CD14-positive monocyte (primary cell): ENCODE measurements at regions not wholly inside any gene's neighbourhood (a gene's known extent, or its start where the extent isn't known, plus 50 kb on each side); places are given as distances from the start of the nearest gene placed in this dataset.

Experiments used
- DNase-seq, 3 donors: peaks; one replicate each; pipeline ENCODE4 v3.0.0-alpha.2; 2011 to 2022
- H2AFZ ChIP-seq: 2 replicates; pipeline ENCODE4 v1.6.0; 2012; ENCODE audit warnings: mild to moderate bottlenecking, low read depth, low read length, inconsistent platforms; ENCODE audit not compliant: insufficient read depth, poor library complexity, severe bottlenecking
- H3K27ac ChIP-seq, 2 donors: 1 replicate in 1 of 2; 2 replicates in 1 of 2; pipeline ENCODE4 v1.5.1; 2012 to 2013; ENCODE audit warnings: low read length in 2 of 2, control low read depth in 1 of 2, inconsistent platforms in 1 of 2, low read depth in 1 of 2, mild to moderate bottlenecking in 1 of 2
- H3K27me3 ChIP-seq, 2 donors: one replicate each; pipeline versions ENCODE4 v1.6.0 to v1.6.1; 2011 to 2013; ENCODE audit warnings: low read length in 2 of 2; ENCODE audit not compliant: control insufficient read depth in 2 of 2, insufficient read depth in 2 of 2
- H3K36me3 ChIP-seq, 2 donors: replicated peaks in 1 of 2; 1 replicate in 1 of 2; 2 replicates in 1 of 2; pipeline versions ENCODE4 v1.5.1 to v1.6.1; 2012 to 2013; ENCODE audit warnings: low read length in 2 of 2, control low read depth in 1 of 2, inconsistent platforms in 1 of 2, mild to moderate bottlenecking in 1 of 2; ENCODE audit not compliant: insufficient read depth in 2 of 2, control insufficient read depth in 1 of 2
- H3K4me1 ChIP-seq, 2 donors: 1 replicate in 1 of 2; 2 replicates in 1 of 2; pipeline versions ENCODE4 v1.5.1 to v1.6.1; 2012 to 2013; ENCODE audit warnings: low read length in 2 of 2, control low read depth in 1 of 2, inconsistent platforms in 1 of 2, mild to moderate bottlenecking in 1 of 2, moderate library complexity in 1 of 2; ENCODE audit not compliant: insufficient read depth in 2 of 2, control insufficient read depth in 1 of 2
- H3K4me2 ChIP-seq: replicated peaks from 2 replicates; pipeline ENCODE3; 2012; ENCODE audit warnings: low read length, moderate library complexity, mild to moderate bottlenecking; ENCODE audit not compliant: poor library complexity, severe bottlenecking; ENCODE audit errors: extremely low read depth
- H3K4me3 ChIP-seq, 3 experiments: fragments of 200-600 bp in 1 of 3; sonication (generic) in 1 of 3; replicated peaks in 1 of 3; 1 replicate in 2 of 3; 2 replicates in 1 of 3; pipeline ENCODE4 v1.5.1; 2011 to 2013; ENCODE audit warnings: low read length in 3 of 3, mild to moderate bottlenecking in 3 of 3, control low read depth in 2 of 3, low read depth in 2 of 3, inconsistent platforms in 1 of 3, moderate library complexity in 1 of 3
- H3K79me2 ChIP-seq: 2 replicates; pipeline ENCODE4 v1.6.0; 2012; ENCODE audit warnings: mild to moderate bottlenecking, control low read depth, inconsistent platforms, low read length, moderate library complexity; ENCODE audit not compliant: insufficient read depth
- H3K9ac ChIP-seq: 2 replicates; pipeline ENCODE4 v1.6.0; 2017; ENCODE audit warnings: low read length, mild to moderate bottlenecking; ENCODE audit not compliant: insufficient read depth, poor library complexity, severe bottlenecking
- H3K9me3 ChIP-seq, 2 donors: replicated peaks in 1 of 2; 1 replicate in 1 of 2; 2 replicates in 1 of 2; pipeline versions ENCODE4 v1.5.1 to v1.6.1; 2012 to 2013; ENCODE audit warnings: low read length in 2 of 2, control low read depth in 1 of 2; ENCODE audit not compliant: control insufficient read depth in 1 of 2, insufficient read depth in 1 of 2
- H4K20me1 ChIP-seq: 2 replicates; pipeline ENCODE4 v1.6.0; 2012; ENCODE audit warnings: mild to moderate bottlenecking, low read length, control low read depth, moderate library complexity; ENCODE audit not compliant: insufficient read depth
- H3K27ac Mint-ChIP-seq, 7 donors: one replicate each; pipeline ENCODE4 v1.8.0; 2020; ENCODE audit warnings: mild to moderate bottlenecking in 7 of 7, mixed read lengths in 7 of 7, moderate library complexity in 6 of 7, inconsistent platforms in 2 of 7
- H3K27me3 Mint-ChIP-seq, 3 donors: one replicate each; pipeline ENCODE4 v1.8.0; 2021 to 2022; ENCODE audit warnings: low read depth in 3 of 3, mild to moderate bottlenecking in 3 of 3, mixed read lengths in 3 of 3, moderate library complexity in 3 of 3, inconsistent platforms in 1 of 3
- H3K36me3 Mint-ChIP-seq, 2 donors: one replicate each; pipeline ENCODE4 v1.8.0; 2020; ENCODE audit warnings: mixed read lengths in 2 of 2, inconsistent platforms in 1 of 2, mild to moderate bottlenecking in 1 of 2
- H3K4me1 Mint-ChIP-seq: one replicate; pipeline ENCODE4 v1.8.0; 2020; ENCODE audit warnings: mild to moderate bottlenecking, mixed read lengths
- H3K4me3 Mint-ChIP-seq, 2 donors: one replicate each; pipeline ENCODE4 v1.8.0; 2020; ENCODE audit warnings: mild to moderate bottlenecking in 2 of 2, mixed read lengths in 2 of 2, moderate library complexity in 1 of 2
- H3K9me3 Mint-ChIP-seq, 7 donors: one replicate each; pipeline ENCODE4 v1.8.0; 2020 to 2022; ENCODE audit warnings: mixed read lengths in 7 of 7, mild to moderate bottlenecking in 6 of 7, moderate library complexity in 6 of 7, inconsistent platforms in 2 of 7
- CTCF ChIP-seq: fragments of 200-600 bp; IDR thresholded peaks from one replicate; pipeline ENCODE4 v1.8.0; 2022; ENCODE audit warnings: antibody characterized with exemption, mild to moderate bottlenecking
- WGBS: methylation state at CpG from one replicate; pipeline ENCODE4 v1.1.5; 2013; ENCODE audit warnings: missing lambda C conversion rate; ENCODE audit not compliant: insufficient coverage; 5-methylcytosine and 5-hydroxymethylcytosine counted together
- intact Hi-C, 2 donors: fragments of 100-400 bp; cut with micrococcal nuclease; formaldehyde crosslinking; loops; one replicate each; pipeline versions ENCODE4 v1.15.0 to v1.15.1; 2023

DNA sequence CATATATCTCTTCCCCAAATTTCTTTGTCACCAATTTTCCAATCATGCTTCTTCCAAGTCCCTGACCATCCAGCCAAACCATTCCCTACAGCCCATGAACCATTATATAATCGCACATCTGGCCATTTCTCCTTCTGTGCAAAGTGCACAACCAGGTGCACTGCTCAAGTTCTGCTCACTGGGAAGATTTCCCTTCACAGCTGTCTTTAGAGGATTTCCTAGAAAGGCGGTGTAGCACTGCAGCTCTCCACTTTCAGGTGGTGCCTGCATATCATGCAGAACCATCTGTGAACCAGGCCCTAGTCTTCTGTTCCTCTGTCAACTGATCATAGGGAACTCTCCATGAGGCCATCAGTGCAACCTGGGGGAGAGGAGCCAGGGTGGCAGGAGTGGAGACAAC, 95.0 kb upstream of the CABCOCO1 start:
- TF ChIP-seq CTCF: no peak
- peaks cover 7 to 37% (median 15%) of the 10 kb centered on the region in 7 donors for H3K9me3 Mint-ChIP-seq
- H4K20me1 ChIP-seq: no peaks in the 10 kb centered on the region
- no peaks in the 10 kb centered on the region for H3K79me2 ChIP-seq
- H3K4me1 Mint-ChIP-seq: peaks cover 3% of the 10 kb centered on the region
- no peaks in the 10 kb centered on the region for H3K36me3 ChIP-seq
- peak overlapping the region in 1 of 7 donors; percentile 28 for H3K27ac Mint-ChIP-seq
- H3K36me3 Mint-ChIP-seq: no peaks in the 10 kb centered on the region
- peaks cover 0 to 1% (median 1%) of the 10 kb centered on the region in 3 donors for H3K27me3 Mint-ChIP-seq
- no peak for DNase-seq
- WGBS: 95% methylated on average over 2 of the region's 2 CpGs
- H3K9ac ChIP-seq: no peak overlapping the region
- peaks cover 0 to 27% of the 10 kb centered on the region in 2 donors for H3K9me3 ChIP-seq
- H2AFZ ChIP-seq: no peak overlapping the region
- no peak overlapping the region for H3K4me3 ChIP-seq
- H3K27ac ChIP-seq: no peak overlapping the region
- H3K4me3 Mint-ChIP-seq: no peak overlapping the region
- H3K4me2 ChIP-seq: no peak overlapping the region
- H3K27me3 ChIP-seq: no peaks in the 10 kb centered on the region
- intact Hi-C loops: no loop called here
- H3K4me1 ChIP-seq: no peaks in the 10 kb centered on the region

GRCh38 chr10:61565819-61566560, 96.7 kb upstream of the CABCOCO1 start:
- no peaks in the 10 kb centered on the region for H4K20me1 ChIP-seq

More at GRCh38 chr10:61565819-61566560, 96.7 kb upstream of the CABCOCO1 start:
- Mint-ChIP-seq H3K4me1 (peaks cover 3% of the 10 kb centered on the region), H3K4me3 (no peak overlapping the region), H3K27ac (no peak overlapping the region), H3K27me3 (peaks cover 0 to 1% (median 1%) of the 10 kb centered on the region in 3 donors), H3K36me3 (no peaks in the 10 kb centered on the region), H3K9me3 (peaks cover 6 to 34% (median 11%) of the 10 kb centered on the region in 7 donors)
- Histone ChIP-seq H3K4me1 (no peaks in the 10 kb centered on the region), H3K4me2 (no peak overlapping the region), H2AFZ (no peak overlapping the region), H3K27me3 (no peaks in the 10 kb centered on the region), H3K79me2 (no peaks in the 10 kb centered on the region), H3K27ac (no peak overlapping the region), H3K36me3 (no peaks in the 10 kb centered on the region), H3K9ac (no peak overlapping the region), H3K9me3 (peaks cover 0 to 22% of the 10 kb centered on the region in 2 donors), H3K4me3 (no peak overlapping the region)
- intact Hi-C loops: no loop called here
- no peak for TF ChIP-seq CTCF
- no peak for DNase-seq
- WGBS: 92% methylated on average over 2 of the region's 4 CpGs
